ENCODE measurements at regions not wholly inside any gene's neighbourhood (a gene's known extent, or its start where the extent isn't known, plus 50 kb on each side); places are given as distances from the start of the nearest gene placed in this dataset.

- DNase-seq: no peak
Measured at GRCh38 chr5:176711883-176712282, 64.6 kb downstream of the TSPAN17 start.

- no peak for DNase-seq
Measured at GRCh38 chr5:176712546-176713304, 65.4 kb downstream of the TSPAN17 start.

- DNase-seq: no peak
Measured at GRCh38 chr5:176713409-176713808, 66.1 kb downstream of the TSPAN17 start.

GRCh38 chr5:176714067-176714466 is 66.8 kb downstream of the TSPAN17 start:
- no peak for DNase-seq

- DNase-seq: no peak
Measured at GRCh38 chr5:176716320-176716719, 69.0 kb downstream of the TSPAN17 start.

GRCh38 chr5:176719113-176719739 is 71.9 kb downstream of the TSPAN17 start:
- no peak for DNase-seq

GRCh38 chr5:176721509-176721908 is 74.2 kb downstream of the TSPAN17 start:
- DNase-seq: no peak

GRCh38 chr5:176722757-176723156 is 75.5 kb downstream of the TSPAN17 start:
- no peak for DNase-seq

GRCh38 chr5:176723440-176723839 is 76.2 kb downstream of the TSPAN17 start:
- no peak for DNase-seq

- DNase-seq: no peak
Measured at GRCh38 chr5:176724472-176724871, 77.2 kb downstream of the TSPAN17 start.

GRCh38 chr5:176725521-176726280 is 78.4 kb downstream of the TSPAN17 start:
- no peak for DNase-seq

GRCh38 chr5:176726746-176727527 is 79.7 kb downstream of the TSPAN17 start:
- DNase-seq: no peak

- no peak for DNase-seq
Measured at GRCh38 chr5:176727528-176727900, 80.2 kb downstream of the TSPAN17 start.

GRCh38 chr5:176727983-176728675 is 80.8 kb downstream of the TSPAN17 start:
- DNase-seq: no peak

- no peak for DNase-seq
Measured at GRCh38 chr5:176728831-176729251, 81.5 kb upstream of the UNC5A start.

- no peak for DNase-seq
Measured at GRCh38 chr5:176730815-176731475, 79.4 kb upstream of the UNC5A start.

GRCh38 chr5:176731506-176732160 is 78.7 kb upstream of the UNC5A start:
- DNase-seq: no peak

GRCh38 chr5:176732306-176732705 is 78.1 kb upstream of the UNC5A start:
- DNase-seq: no peak

GRCh38 chr5:176732736-176733405 is 77.5 kb upstream of the UNC5A start:
- DNase-seq: no peak
